K562 (cell line): ENCODE measurements at regions not wholly inside any gene's neighbourhood (a gene's known extent, or its start where the extent isn't known, plus 50 kb on each side); places are given as distances from the start of the nearest gene placed in this dataset.

ENCODE experiments used
- ATAC-seq: fragments of 200-7000 bp; cut with Tn5 transposase; 3 replicates; pipeline ENCODE4 v1.9.1; 2020; ENCODE audit warnings: moderate library complexity
- BruUV-seq: library from RNA; stranded (reverse); fragments of 400-500 nt; replicated peaks from 2 replicates; lab custom pipeline; 2021; lab: Mats Ljungman, UMichigan
- CTCF ChIA-PET: fragments of 300-600 bp; formaldehyde crosslinking; extraction: SDS; loops from one replicate; lab custom pipeline; 2021; ENCODE audit warnings: low intra/inter-chr PET ratio; lab: Yijun Ruan, JAX
- POLR2A ChIA-PET: fragments of 300-600, 350-650 bp; sonication (Branson Sonifier 250); formaldehyde crosslinking; extraction: SDS; loops from one replicate; lab custom pipeline; 2021; ENCODE audit warnings: antibody characterized with exemption, inconsistent platforms; lab: Yijun Ruan, JAX
- DNase-seq, 4 experiments: peaks; one replicate each; pipeline versions ENCODE4 v3.0.0 to v3.0.0-alpha.2; 2011 to 2018; ENCODE audit warnings: low spot score in 3 of 4, mixed read lengths in 3 of 4; ENCODE audit errors: extremely low read depth in 1 of 4
- FAIRE-seq: peaks from 2 replicates; lab custom pipeline; 2011; peaks lifted over from hg19 to GRCh38; lab: Jason Lieb, UNC
- H2AFZ ChIP-seq: 2 replicates; pipeline ENCODE4 v1.6.0; 2011; ENCODE audit warnings: low read depth, low read length, control low read depth, inconsistent platforms
- H3K27ac ChIP-seq: fragments of 200-600 bp; 3 replicates; pipeline ENCODE4 v1.8.0; 2011; ENCODE audit warnings: low read depth, mild to moderate bottlenecking, control low read depth, inconsistent platforms, low read length, moderate library complexity, mixed read lengths; ENCODE audit errors: extremely low read depth
- H3K27me3 ChIP-seq, 2 experiments: fragments of 300-600 bp in 1 of 2; 2 replicates in 1 of 2; 3 replicates in 1 of 2; pipeline versions ENCODE4 v1.6.0 to v1.8.0; 2011; ENCODE audit warnings: inconsistent platforms in 2 of 2, low read length in 2 of 2, mild to moderate bottlenecking in 1 of 2, mixed read lengths in 1 of 2, moderate library complexity in 1 of 2; ENCODE audit not compliant: control insufficient read depth in 2 of 2, insufficient read depth in 2 of 2
- H3K36me3 ChIP-seq: fragments of 300-600 bp; 3 replicates; pipeline ENCODE4 v1.8.0; 2011; ENCODE audit warnings: mild to moderate bottlenecking, low read length, inconsistent platforms; ENCODE audit not compliant: control insufficient read depth, insufficient read depth
- H3K4me1 ChIP-seq, 2 experiments: fragments of 200-600 bp in 1 of 2; replicated peaks in 1 of 2; 2 replicates in 1 of 2; 3 replicates in 1 of 2; pipeline versions ENCODE4 v1.5.1 to v1.8.0; 2011; ENCODE audit warnings: inconsistent platforms in 2 of 2, low read length in 2 of 2, mild to moderate bottlenecking in 1 of 2, mixed read lengths in 1 of 2, moderate library complexity in 1 of 2; ENCODE audit not compliant: control insufficient read depth in 2 of 2, insufficient read depth in 2 of 2
- H3K4me2 ChIP-seq: 2 replicates; pipeline ENCODE4 v1.6.1; 2011; ENCODE audit warnings: low read length, control low read depth, inconsistent platforms, mixed read lengths; ENCODE audit not compliant: insufficient read depth
- H3K4me3 ChIP-seq: fragments of 200-600 bp; sonication (generic), shearing (Covaris generic); 2 replicates; pipeline ENCODE4 v1.5.1; 2016; ENCODE audit warnings: control low read depth, inconsistent platforms
- H3K79me2 ChIP-seq: fragments of 200-600 bp; 3 replicates; pipeline ENCODE4 v1.8.0; 2011; ENCODE audit warnings: low read length, inconsistent platforms; ENCODE audit not compliant: control insufficient read depth, insufficient read depth
- H3K9ac ChIP-seq, 2 experiments: 2 replicates each; pipeline versions ENCODE4 v1.6.0 to v1.6.1; 2011; ENCODE audit warnings: low read depth in 2 of 2, low read length in 2 of 2, control low read depth in 1 of 2, inconsistent platforms in 1 of 2, mild to moderate bottlenecking in 1 of 2, mixed read lengths in 1 of 2; ENCODE audit not compliant: insufficient read depth in 1 of 2
- H3K9me1 ChIP-seq: one replicate; pipeline ENCODE4 v1.6.0; 2011; ENCODE audit warnings: inconsistent platforms, mild to moderate bottlenecking, low read length, moderate library complexity; ENCODE audit not compliant: control insufficient read depth, insufficient read depth
- H3K9me3 ChIP-seq: replicated peaks from 2 replicates; pipeline ENCODE4 v1.5.1; 2011; ENCODE audit warnings: low read depth, low read length, inconsistent platforms; ENCODE audit not compliant: control insufficient read depth, insufficient read depth
- H4K20me1 ChIP-seq: replicated peaks from 2 replicates; pipeline ENCODE4 v1.6.1; 2011; ENCODE audit warnings: low read length, inconsistent platforms, mixed read lengths; ENCODE audit not compliant: control insufficient read depth, insufficient read depth
- C11orf30 ChIP-seq: fragments of 450-650 bp; IDR thresholded peaks from 2 replicates; pipeline ENCODE4 v1.6.1; 2016; ENCODE audit warnings: low read depth, mild to moderate bottlenecking
- MAFF ChIP-seq: IDR thresholded peaks from 2 replicates; pipeline ENCODE4 v1.6.1; 2012; ENCODE audit warnings: low read length, improper control_type of control experiment
- MAFG ChIP-seq: fragments of 450-650 bp; conservative IDR thresholded peaks from 2 replicates; pipeline ENCODE4 v1.6.1; 2016; ENCODE audit warnings: missing genetic modification characterization, missing compliant biosample characterization
- NFE2 ChIP-seq: IDR thresholded peaks from 2 replicates; pipeline ENCODE4 v1.6.1; 2014; ENCODE audit warnings: antibody characterized with exemption, low read depth
- SIN3A ChIP-seq, 2 experiments: fragments of 150-350 bp in 1 of 2; IDR thresholded peaks; 2 replicates each; pipeline ENCODE4 v1.6.1; 2011 to 2016; ENCODE audit warnings: borderline replicate concordance in 2 of 2, low read depth in 2 of 2, low read length in 2 of 2, mild to moderate bottlenecking in 2 of 2, moderate library complexity in 2 of 2; ENCODE audit not compliant: control insufficient read depth in 1 of 2
- ZFP36 ChIP-seq: fragments of 150-350 bp; IDR thresholded peaks from 2 replicates; pipeline ENCODE4 v1.6.1; 2018; ENCODE audit warnings: low read length, low read depth; ENCODE audit not compliant: partially characterized antibody
- ZNF311 ChIP-seq: fragments of 250-450 bp; sonication (Bioruptor Pico); IDR thresholded peaks from 2 replicates; pipeline ENCODE4 v1.4.0; 2020; ENCODE audit warnings: mild to moderate bottlenecking, moderate library complexity
- ZNF316 ChIP-seq: fragments of 450-650 bp; IDR thresholded peaks from 2 replicates; pipeline ENCODE4 v1.6.1; 2016
- WGBS: fragments of 100-300 bp; shearing (Covaris generic); methylation state at CpG from one replicate; pipeline ENCODE4 v1.1.6; 2016; ENCODE audit warnings: low coverage, mixed read lengths; ENCODE audit not compliant: insufficient coverage; ENCODE audit errors: missing lambda C conversion rate; 5-methylcytosine and 5-hydroxymethylcytosine counted together
- in situ Hi-C: fragments of 300-500 bp; cut with MboI; formaldehyde crosslinking; loops from 4 replicates; pipeline ENCODE4 v1.15.0; 2018; ENCODE audit warnings: inconsistent platforms, mixed read lengths
- intact Hi-C: fragments of 100-400 bp; cut with micrococcal nuclease; formaldehyde crosslinking; loops from 2 replicates; pipeline ENCODE4 v1.14.2; 2022
- TF ChIP-seq, protein P1 (sequence below): sonication (generic); formaldehyde crosslinking; IDR thresholded peaks from 2 replicates; pipeline ENCODE4 v1.8.0; 2023; ENCODE audit warnings: missing genetic modification reagents, mild to moderate bottlenecking, borderline replicate concordance

DNA sequence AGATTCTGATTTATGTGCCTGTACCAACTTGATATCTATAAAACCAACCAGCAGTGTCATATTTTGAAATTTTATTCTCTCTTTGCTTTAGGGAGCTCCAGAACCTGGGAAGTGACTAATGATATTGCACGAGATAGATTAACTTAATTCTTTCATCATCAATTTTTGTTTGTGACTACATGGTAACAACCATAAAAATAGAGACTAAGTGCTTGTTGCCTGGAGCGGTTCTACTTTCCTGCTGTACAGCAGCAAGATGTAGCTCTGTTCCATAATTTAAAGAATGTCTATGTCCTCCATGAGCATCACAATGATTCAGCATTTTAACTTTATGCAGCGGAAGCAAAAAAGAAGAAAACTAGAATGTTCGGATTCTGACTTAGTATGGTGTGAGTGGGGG is 275.6 kb downstream of the KLF5 start:
- intact Hi-C loops (no loop called here), in situ Hi-C loops (no loop called here)
- FAIRE-seq: no peak
- CTCF ChIA-PET: no interaction called here
- H3K4me3 ChIP-seq: no peak overlapping the region
- no peak overlapping the region for H2AFZ ChIP-seq
- H3K27me3 ChIP-seq: no peaks in the 10 kb centered on the region
- H3K27ac ChIP-seq: no peak overlapping the region
- H3K79me2 ChIP-seq: no peaks in the 10 kb centered on the region
- no peak overlapping the region for H3K4me2 ChIP-seq
- TF ChIP-seq C11orf30: peak; percentile 72
- no peak for TF ChIP-seq ZFP36
- peak; percentile 77 for TF ChIP-seq MAFG (tag)
- TF ChIP-seq NFE2: peak; percentile 73
- TF ChIP-seq ZNF311 (CRISPR knock-in tag): no peak
- peak; percentile 75 for TF ChIP-seq ZNF316
- peak; percentile 44; the same call in 1 of the 2 replicates for TF ChIP-seq MAFF
- no peak for TF ChIP-seq SIN3A (IDR thresholded peaks at IDR 0.05; ENCODE audit: borderline replicate concordance in 2 of 2, control insufficient read depth in 1 of 2, low read depth in 2 of 2, low read length in 2 of 2)
- TF ChIP-seq, protein P1, sequence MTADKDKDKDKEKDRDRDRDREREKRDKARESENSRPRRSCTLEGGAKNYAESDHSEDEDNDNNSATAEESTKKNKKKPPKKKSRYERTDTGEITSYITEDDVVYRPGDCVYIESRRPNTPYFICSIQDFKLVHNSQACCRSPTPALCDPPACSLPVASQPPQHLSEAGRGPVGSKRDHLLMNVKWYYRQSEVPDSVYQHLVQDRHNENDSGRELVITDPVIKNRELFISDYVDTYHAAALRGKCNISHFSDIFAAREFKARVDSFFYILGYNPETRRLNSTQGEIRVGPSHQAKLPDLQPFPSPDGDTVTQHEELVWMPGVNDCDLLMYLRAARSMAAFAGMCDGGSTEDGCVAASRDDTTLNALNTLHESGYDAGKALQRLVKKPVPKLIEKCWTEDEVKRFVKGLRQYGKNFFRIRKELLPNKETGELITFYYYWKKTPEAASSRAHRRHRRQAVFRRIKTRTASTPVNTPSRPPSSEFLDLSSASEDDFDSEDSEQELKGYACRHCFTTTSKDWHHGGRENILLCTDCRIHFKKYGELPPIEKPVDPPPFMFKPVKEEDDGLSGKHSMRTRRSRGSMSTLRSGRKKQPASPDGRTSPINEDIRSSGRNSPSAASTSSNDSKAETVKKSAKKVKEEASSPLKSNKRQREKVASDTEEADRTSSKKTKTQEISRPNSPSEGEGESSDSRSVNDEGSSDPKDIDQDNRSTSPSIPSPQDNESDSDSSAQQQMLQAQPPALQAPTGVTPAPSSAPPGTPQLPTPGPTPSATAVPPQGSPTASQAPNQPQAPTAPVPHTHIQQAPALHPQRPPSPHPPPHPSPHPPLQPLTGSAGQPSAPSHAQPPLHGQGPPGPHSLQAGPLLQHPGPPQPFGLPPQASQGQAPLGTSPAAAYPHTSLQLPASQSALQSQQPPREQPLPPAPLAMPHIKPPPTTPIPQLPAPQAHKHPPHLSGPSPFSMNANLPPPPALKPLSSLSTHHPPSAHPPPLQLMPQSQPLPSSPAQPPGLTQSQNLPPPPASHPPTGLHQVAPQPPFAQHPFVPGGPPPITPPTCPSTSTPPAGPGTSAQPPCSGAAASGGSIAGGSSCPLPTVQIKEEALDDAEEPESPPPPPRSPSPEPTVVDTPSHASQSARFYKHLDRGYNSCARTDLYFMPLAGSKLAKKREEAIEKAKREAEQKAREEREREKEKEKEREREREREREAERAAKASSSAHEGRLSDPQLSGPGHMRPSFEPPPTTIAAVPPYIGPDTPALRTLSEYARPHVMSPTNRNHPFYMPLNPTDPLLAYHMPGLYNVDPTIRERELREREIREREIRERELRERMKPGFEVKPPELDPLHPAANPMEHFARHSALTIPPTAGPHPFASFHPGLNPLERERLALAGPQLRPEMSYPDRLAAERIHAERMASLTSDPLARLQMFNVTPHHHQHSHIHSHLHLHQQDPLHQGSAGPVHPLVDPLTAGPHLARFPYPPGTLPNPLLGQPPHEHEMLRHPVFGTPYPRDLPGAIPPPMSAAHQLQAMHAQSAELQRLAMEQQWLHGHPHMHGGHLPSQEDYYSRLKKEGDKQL (CRISPR knock-in tag): no peak
- no peaks in the 10 kb centered on the region for H3K36me3 ChIP-seq
- no peak for ATAC-seq
- H3K9me1 ChIP-seq: no peaks in the 10 kb centered on the region
- 6% methylated on average over 4 of the region's 4 CpGs for WGBS
- POLR2A ChIA-PET: no interaction called here
- H3K4me1 ChIP-seq: no peaks in the 10 kb centered on the region
- no peak overlapping the region for H3K9ac ChIP-seq
- no peaks in the 10 kb centered on the region for H4K20me1 ChIP-seq
- BruUV-seq: no TSS peak
- DNase-seq: no peak
- H3K9me3 ChIP-seq: no peaks in the 10 kb centered on the region
